ENCODE measurements at regions not wholly inside any gene's neighbourhood (a gene's known extent, or its start where the extent isn't known, plus 50 kb on each side); places are given as distances from the start of the nearest gene placed in this dataset.

- intact Hi-C loops (cut with micrococcal nuclease): no loop called here
Measured at GRCh38 chr12:93288626-93289025, 89.1 kb upstream of the NUDT4 start.

GRCh38 chr12:93290391-93290790, 87.3 kb upstream of the NUDT4 start:
- intact Hi-C loops (cut with micrococcal nuclease): no loop called here

GRCh38 chr12:93292213-93292612, 85.5 kb upstream of the NUDT4 start:
- intact Hi-C loops (cut with micrococcal nuclease): no loop called here

GRCh38 chr12:93292731-93293566, 84.8 kb upstream of the NUDT4 start:
- intact Hi-C loops (cut with micrococcal nuclease): no loop called here

- intact Hi-C loops (cut with micrococcal nuclease): no loop called here
Measured at GRCh38 chr12:93297032-93297431, 80.7 kb upstream of the NUDT4 start.

GRCh38 chr12:93297536-93297935, 80.2 kb upstream of the NUDT4 start:
- intact Hi-C loops (cut with micrococcal nuclease): no loop called here

- intact Hi-C loops (cut with micrococcal nuclease): no loop called here
Measured at GRCh38 chr12:93299262-93299846, 78.4 kb upstream of the NUDT4 start.

GRCh38 chr12:93300611-93301021, 77.1 kb upstream of the NUDT4 start:
- intact Hi-C loops (cut with micrococcal nuclease): no loop called here

GRCh38 chr12:93302331-93303229, 75.1 kb upstream of the NUDT4 start:
- intact Hi-C loops (cut with micrococcal nuclease): no loop called here

GRCh38 chr12:93306636-93307035, 71.1 kb upstream of the NUDT4 start:
- intact Hi-C loops (cut with micrococcal nuclease): no loop called here

- intact Hi-C loops (cut with micrococcal nuclease): no loop called here
Measured at GRCh38 chr12:93308281-93308680, 69.4 kb upstream of the NUDT4 start.

GRCh38 chr12:93311827-93312226, 65.9 kb upstream of the NUDT4 start:
- intact Hi-C loops (cut with micrococcal nuclease): no loop called here

- intact Hi-C loops (cut with micrococcal nuclease): no loop called here
Measured at GRCh38 chr12:93314177-93314497, 63.6 kb upstream of the NUDT4 start.

- intact Hi-C loops (cut with micrococcal nuclease): no loop called here
Measured at GRCh38 chr12:93315385-93315906, 62.3 kb upstream of the NUDT4 start.

GRCh38 chr12:93315907-93316622, 61.7 kb upstream of the NUDT4 start:
- intact Hi-C loops (cut with micrococcal nuclease): no loop called here

GRCh38 chr12:93316623-93316971, 61.1 kb upstream of the NUDT4 start:
- intact Hi-C loops (cut with micrococcal nuclease): no loop called here

- intact Hi-C loops (cut with micrococcal nuclease): no loop called here
Measured at GRCh38 chr12:93317227-93317626, 60.5 kb upstream of the NUDT4 start.

- intact Hi-C loops (cut with micrococcal nuclease): no loop called here
Measured at GRCh38 chr12:93318720-93319522, 58.8 kb upstream of the NUDT4 start.

- intact Hi-C loops (cut with micrococcal nuclease): no loop called here
Measured at GRCh38 chr12:93319523-93320050, 58.1 kb upstream of the NUDT4 start.

- intact Hi-C loops (cut with micrococcal nuclease): no loop called here
Measured at GRCh38 chr12:93322784-93323183, 54.9 kb upstream of the NUDT4 start.
